ENCODE measurements at regions not wholly inside any gene's neighbourhood (a gene's known extent, or its start where the extent isn't known, plus 50 kb on each side); places are given as distances from the start of the nearest gene placed in this dataset.
A peak's percentile ranks its signal among the peaks of the same experiment; 100 is the strongest.

DNA sequence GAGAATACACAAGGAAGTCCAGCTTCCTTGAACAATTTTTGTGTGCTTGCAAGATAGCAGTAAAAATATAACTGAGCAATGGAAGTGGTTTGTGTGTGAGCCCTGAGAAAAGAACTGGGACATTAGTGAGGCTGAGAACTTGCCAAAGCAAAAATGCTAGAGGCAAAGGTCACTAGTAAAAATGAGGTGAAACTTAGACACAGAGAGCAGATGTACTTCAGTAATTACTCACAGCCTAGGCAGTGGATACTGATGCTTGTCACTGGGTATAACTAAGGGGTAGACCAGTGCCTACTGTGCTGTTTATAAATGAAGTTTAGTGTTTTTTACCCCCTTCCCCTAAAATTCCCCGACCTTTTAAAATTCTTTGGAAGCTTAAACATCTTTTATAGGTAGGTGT is 450.1 kb downstream of the LPIN1 start:
- Mint-ChIP-seq H3K9me3 (peaks cover 0 to 11% (median 9%) of the 10 kb centered on the region in 3 donors), H3K27me3 (no peaks in the 10 kb centered on the region), H3K4me3 (no peak overlapping the region), H3K4me1 (peaks cover 4 to 7% (median 6%) of the 10 kb centered on the region in 3 donors), H3K36me3 (peaks cover 2% of the 10 kb centered on the region), H3K27ac (no peak overlapping the region)

DNA sequence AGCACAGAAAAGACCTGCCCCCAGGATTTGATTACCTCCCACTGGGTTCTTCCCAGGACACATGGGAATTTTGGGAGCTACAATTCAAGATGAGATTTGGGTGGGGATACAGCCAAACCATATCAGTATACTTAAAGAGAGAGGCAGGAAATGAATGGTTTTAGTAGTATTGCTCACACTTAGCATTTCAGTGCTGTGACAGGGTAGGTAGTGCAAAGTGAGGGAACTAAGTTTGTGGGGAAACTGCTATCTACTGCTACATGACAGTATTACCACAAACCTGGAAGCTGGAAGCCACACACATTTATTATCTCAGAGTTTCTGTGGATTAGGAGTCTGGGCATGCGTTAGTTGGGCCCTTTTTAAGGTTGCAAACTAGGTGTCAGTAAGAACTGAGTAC is 450.7 kb downstream of the LPIN1 start:
- Mint-ChIP-seq H3K4me1 (peaks cover 4 to 7% (median 6%) of the 10 kb centered on the region in 3 donors), H3K4me3 (no peak overlapping the region), H3K27me3 (no peaks in the 10 kb centered on the region), H3K27ac (no peak overlapping the region), H3K9me3 (peaks cover 0 to 11% (median 9%) of the 10 kb centered on the region in 3 donors), H3K36me3 (peaks cover 2% of the 10 kb centered on the region)

DNA sequence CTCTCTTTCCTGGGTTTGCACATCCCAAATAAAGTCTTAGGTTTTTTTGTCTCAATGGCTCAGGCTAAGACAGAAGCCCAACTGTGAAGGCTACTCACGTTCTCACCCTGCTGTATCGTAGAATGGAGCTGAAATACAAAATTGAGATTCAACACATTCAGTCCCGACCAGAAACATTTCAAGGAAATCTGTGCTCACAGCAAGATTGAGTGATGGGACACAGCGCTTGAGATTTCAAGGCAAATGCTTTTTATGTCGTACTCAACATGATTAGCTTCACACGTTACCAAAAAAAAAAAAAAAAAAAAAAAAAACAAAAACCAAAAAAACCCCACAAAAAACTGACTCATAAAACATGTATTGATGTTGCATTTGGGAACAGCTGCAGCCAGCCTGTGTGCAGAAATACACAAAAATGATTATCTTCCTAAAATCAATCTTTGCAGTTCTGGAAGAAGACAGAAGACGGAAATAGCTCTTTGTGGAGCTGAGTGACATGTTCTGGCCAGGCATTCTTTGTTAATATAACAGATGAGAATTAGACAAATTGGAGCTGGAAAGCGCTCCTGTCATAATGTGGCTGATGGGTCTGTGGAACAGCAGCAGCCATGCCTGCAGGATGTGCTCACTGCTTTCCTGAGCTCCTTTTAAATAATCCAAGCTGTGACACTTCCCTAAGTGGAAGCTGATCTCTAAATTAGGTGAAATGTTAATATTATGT is 453.2 kb downstream of the LPIN1 start:
- Mint-ChIP-seq H3K27me3 (peaks cover 3% of the 10 kb centered on the region), H3K27ac (no peak overlapping the region), H3K9me3 (peaks cover 5 to 20% (median 6%) of the 10 kb centered on the region in 3 donors), H3K4me3 (no peak overlapping the region), H3K36me3 (no peaks in the 10 kb centered on the region), H3K4me1 (no peaks in the 10 kb centered on the region)

DNA sequence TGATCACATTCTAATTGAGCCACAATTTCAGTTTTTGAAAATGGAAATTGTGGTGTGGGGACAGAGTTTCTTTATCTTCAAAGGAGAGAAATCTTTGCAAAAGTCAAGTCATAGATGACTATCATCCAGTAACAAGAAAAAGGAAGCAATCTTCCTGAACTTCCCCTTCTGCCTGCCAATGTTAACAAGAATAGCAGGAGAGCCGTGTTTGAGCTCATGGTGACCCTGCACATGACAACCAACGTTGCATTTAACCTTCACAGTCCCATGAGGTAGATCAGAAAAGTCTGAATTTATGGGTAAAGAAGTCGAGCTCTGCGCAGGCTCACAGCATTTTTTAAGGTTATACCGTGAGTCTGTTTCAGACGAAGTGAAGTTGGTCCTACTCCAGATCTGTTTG is 454.9 kb downstream of the LPIN1 start:
- Mint-ChIP-seq H3K36me3 (no peaks in the 10 kb centered on the region), H3K4me1 (no peaks in the 10 kb centered on the region), H3K4me3 (no peak overlapping the region), H3K27ac (no peak overlapping the region), H3K9me3 (peaks cover 6 to 28% (median 10%) of the 10 kb centered on the region in 3 donors), H3K27me3 (peaks cover 3% of the 10 kb centered on the region)

DNA sequence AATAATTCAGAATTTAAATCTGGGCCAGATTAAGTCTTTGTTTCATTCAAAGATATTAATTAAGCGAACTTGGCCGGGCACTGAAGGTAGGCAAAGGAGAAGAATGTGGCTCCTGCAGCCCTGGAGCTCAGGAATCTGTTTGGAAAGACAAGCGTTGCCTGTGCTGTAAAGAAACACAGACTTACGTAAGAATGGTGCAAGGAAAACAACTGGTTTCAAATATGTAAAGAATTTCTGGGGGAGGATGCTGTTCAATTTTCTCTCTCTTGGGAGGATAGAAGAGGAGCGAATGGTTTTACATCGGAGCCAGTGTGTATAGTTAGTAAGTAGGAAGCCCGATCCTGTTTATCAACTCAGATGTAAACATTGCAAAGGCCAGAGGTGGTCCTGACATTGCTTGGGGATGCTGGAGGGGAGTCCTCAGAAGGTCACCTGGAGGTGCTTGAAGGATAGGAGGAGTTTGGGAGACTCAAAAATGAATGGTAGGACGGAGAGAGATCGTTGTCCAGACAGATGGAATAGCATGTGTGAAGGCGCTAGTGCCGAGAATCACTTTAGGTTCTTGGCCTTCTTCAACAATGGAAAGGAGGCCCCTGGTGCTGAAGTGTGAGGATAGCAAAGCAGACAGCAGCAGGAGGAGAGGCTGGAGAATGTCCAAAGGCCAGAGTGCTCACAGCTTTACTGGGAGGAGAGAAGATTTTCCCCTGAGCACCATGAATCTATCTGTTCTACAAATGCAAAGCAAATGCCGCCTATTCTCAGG is 456.1 kb downstream of the LPIN1 start:
- Mint-ChIP-seq H3K36me3 (no peaks in the 10 kb centered on the region), H3K4me1 (no peaks in the 10 kb centered on the region), H3K27me3 (peaks cover 3% of the 10 kb centered on the region), H3K4me3 (no peak overlapping the region), H3K27ac (no peak overlapping the region), H3K9me3 (peaks cover 3 to 21% (median 10%) of the 10 kb centered on the region in 3 donors)

DNA sequence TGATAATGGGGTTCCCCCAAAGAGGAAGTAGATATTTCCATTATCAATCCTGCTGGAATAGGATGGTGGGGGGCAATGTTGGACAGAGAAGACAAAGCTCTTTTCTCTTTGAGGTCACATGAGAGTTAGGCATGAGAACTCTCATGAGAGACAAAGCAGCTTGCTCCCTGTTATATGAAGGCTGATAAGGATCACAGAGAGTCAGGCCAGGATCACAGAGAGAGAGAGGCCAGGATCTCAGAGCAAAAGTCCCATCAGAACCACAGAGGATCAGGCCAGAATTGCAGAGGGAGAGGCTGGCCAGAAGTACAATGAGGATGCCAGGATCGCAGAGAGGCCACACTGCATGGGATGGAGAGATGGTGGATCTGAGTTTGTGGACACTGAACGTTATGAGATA is 457.1 kb downstream of the LPIN1 start:
- Mint-ChIP-seq H3K4me3 (peak overlapping the region in 2 of 4 donors; percentile 9 to 29), H3K36me3 (no peaks in the 10 kb centered on the region), H3K9me3 (peaks cover 3 to 21% (median 10%) of the 10 kb centered on the region in 3 donors), H3K27me3 (peaks cover 3% of the 10 kb centered on the region), H3K27ac (no peak overlapping the region), H3K4me1 (no peaks in the 10 kb centered on the region)

DNA sequence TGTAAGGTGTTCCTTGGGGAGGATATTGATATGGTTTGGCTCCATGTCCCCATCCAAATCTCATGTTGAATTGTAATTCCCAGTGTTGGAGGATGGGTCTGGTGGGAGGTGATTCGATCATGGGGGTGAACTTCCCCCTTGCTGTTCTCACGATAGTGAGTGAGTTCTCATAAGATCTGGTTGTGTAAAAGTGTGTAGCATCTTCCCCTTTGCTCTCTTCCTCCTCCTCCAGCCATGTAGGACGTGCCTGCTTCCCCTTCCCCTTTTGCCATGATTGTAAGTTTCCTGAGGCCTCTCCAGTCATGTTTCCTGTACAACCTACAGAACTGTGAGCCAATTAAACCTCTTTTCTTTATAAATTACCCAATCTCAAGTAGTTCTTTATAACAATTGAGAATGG is 458.7 kb downstream of the LPIN1 start:
- H3K9me3 Mint-ChIP-seq, result peaks cover 4 to 21% (median 10%) of the 10 kb centered on the region in 3 donors

DNA sequence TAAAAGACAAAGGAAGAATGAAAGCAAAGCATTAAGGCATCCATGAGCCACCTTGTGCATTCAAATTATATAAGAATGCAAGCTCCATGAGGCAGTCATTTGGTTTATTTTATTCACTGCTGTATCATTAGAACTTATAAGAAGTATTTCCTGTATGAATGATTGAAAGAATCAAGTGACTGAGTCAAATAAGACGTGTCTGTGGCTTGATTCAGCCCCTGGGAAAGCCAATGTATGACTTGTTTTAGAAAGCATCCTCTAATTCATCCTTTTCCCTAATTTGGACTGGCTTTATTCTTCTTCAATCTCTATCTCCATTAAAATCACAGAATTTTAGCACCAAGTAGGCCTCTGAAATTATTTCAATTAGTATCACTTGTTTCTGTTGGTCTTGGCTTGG is 461.1 kb downstream of the LPIN1 start:
- Mint-ChIP-seq H3K36me3 (no peaks in the 10 kb centered on the region), H3K4me1 (no peaks in the 10 kb centered on the region)

More for the DNA sequence above, 458.7 kb downstream of the LPIN1 start:
- H3K27me3 Mint-ChIP-seq, result peaks cover 5% of the 10 kb centered on the region
- no peak overlapping the region for H3K4me3 Mint-ChIP-seq
- H3K4me1 Mint-ChIP-seq, result no peaks in the 10 kb centered on the region
- no peak overlapping the region for H3K27ac Mint-ChIP-seq
- H3K36me3 Mint-ChIP-seq, result no peaks in the 10 kb centered on the region

DNA sequence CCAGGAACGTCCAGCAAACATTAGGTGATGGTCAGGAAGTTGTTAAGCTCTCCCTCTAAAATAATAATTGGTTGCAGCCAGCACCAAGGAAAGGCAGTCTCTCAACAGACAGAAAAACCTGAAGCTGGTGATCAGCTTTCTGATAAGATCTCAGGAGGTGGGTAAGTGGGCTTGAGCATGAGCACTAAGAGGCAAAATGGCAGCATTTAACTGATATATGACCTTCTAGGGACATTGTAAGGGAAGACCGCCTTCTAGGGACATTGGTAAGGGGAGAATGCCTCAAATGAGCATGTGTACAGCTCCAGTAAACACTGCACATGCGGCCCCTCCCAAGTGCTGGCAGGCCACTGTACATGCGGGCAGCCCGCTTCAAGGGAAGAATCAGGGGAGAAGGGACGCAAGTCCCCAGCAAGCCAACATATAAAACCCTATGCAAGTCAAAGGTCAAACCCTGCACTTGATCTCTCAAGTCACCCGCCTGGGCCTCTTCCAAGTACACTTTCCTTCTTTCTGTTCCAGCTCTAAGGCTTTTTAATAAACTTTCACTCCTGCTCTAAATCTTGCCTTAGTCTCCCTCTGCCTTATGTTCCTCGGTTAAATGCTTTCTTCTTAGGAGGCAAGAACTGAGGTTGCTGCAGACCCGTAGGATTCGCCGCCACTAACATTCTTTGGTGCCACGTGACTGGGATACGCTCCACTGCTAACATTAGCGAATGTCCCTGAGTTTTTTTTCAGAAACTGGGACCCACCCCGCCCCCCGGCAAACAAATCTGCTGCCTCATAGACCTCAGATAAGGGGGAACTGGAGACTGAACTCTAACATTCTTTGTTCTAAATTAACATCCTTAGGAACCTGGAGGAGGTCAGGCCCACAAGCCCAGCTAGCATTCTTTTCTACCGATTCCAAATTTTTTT is 463.8 kb downstream of the LPIN1 start:
- Mint-ChIP-seq H3K27ac (no peak overlapping the region), H3K27me3 (peaks cover 3% of the 10 kb centered on the region), H3K36me3 (no peaks in the 10 kb centered on the region)

More for the DNA sequence above, 461.1 kb downstream of the LPIN1 start:
- peaks cover 4 to 18% (median 10%) of the 10 kb centered on the region in 3 donors for H3K9me3 Mint-ChIP-seq
- H3K4me3 Mint-ChIP-seq, result no peak overlapping the region
- peak overlapping the region in 1 of 3 donors; percentile 14 for H3K27ac Mint-ChIP-seq
- H3K27me3 Mint-ChIP-seq, result peaks cover 5% of the 10 kb centered on the region

DNA sequence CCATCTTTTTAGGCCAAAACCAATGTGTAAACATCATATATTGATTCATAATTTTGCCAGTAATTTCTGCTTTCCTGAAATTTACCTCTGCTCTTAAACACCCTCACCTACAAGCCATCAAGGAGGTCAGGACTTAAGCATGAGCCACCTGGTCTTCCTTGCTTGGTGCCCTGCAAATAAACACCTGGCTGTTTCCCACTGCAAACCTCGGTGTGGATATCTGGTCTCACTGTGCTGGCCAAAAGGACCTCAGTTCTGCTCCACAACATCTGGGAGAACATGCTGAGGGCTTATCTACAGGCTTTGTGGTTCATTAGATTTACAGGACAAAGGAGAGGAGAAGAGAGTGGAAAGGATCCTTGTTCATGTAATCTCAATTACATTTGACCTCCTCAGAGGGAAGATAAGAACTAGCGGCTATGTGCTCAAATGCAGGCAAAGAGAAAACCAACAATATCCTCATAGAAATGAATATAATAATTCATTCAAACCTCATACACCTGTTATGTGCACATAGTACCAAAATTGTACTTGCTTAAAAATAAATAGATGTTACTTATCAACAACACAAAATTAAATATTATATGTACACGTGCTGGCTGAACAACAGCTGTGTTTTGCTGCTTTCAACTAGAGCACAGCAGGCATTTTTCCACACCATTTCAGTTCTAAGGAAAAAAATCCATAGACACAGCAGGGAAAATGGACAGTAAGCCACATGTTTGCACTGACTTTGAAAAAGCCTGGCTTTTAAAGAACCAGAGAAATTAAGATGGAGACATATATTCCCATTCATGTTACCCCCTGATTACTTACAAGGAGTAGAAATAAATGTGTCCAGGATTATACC is 465.1 kb downstream of the LPIN1 start:
- Mint-ChIP-seq H3K27ac (no peak overlapping the region), H3K27me3 (peaks cover 3% of the 10 kb centered on the region), H3K4me3 (no peak overlapping the region), H3K9me3 (peaks cover 0 to 1% (median 0%) of the 10 kb centered on the region in 3 donors), H3K4me1 (no peaks in the 10 kb centered on the region), H3K36me3 (peaks cover 1% of the 10 kb centered on the region)

More for the DNA sequence above, 463.8 kb downstream of the LPIN1 start:
- Mint-ChIP-seq H3K9me3 (peaks cover 1 to 2% (median 2%) of the 10 kb centered on the region in 3 donors), H3K4me3 (no peak overlapping the region), H3K4me1 (no peaks in the 10 kb centered on the region)

DNA sequence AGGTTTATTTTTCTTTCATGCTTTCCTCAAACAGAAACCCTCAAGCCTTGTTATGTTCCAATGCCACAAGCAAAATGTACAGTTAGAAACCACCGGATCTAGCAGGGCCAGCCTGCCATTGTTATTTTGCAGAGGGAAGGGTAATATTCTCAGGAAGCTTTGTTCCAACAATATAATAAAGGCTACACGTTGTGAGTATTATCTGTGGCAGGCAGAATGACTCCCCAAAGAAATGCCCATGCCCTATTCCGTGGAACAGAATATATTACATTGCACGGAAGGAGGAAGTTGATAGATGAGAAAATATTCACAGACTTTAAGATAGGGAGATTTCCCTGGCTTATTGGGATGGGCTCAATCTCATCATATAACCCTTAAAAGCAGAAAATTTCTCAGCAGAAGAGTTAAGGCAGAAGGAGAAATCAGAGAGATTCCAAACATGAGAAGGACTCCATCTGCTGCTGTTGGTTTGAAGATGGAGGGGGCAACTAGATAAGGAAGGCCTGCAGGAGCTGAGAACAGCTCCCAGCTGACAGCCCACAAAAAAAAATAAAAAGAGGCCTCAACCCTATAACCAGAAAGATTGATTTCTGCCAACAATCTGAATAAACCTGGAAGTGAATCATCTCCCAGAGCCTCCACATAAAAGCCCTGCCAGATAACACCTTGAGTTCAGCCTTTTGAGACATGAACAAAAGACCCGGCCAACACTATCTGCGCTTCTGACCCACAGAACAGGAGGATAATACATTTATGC is 466.6 kb downstream of the LPIN1 start:
- Mint-ChIP-seq H3K4me1 (no peaks in the 10 kb centered on the region), H3K9me3 (peaks cover 0 to 1% (median 0%) of the 10 kb centered on the region in 3 donors), H3K27me3 (peaks cover 3% of the 10 kb centered on the region), H3K27ac (no peak overlapping the region), H3K4me3 (no peak overlapping the region), H3K36me3 (peaks cover 1% of the 10 kb centered on the region)

DNA sequence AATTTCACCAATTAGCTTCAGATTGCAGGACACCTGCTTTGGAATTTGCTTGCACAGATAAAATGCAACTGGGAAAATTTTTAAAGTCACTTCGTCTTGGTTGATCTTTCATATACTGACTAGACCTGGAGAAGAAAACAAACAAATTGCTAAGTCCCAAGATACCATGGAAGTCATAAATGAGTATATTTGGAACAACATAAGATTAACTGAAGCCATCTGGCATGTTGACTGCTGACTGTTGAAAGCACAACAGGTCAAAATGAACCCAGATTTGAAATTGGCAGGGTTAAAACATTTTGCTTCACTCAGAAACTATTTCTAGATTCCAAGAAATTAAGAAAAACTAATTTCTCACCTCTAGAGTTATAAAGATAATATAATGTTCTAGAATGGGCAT is 470.7 kb downstream of the LPIN1 start:
- H3K36me3 Mint-ChIP-seq, result peaks cover 1% of the 10 kb centered on the region
- H3K27me3 Mint-ChIP-seq, result no peaks in the 10 kb centered on the region
- H3K4me1 Mint-ChIP-seq, result peaks cover 0 to 1% (median 0%) of the 10 kb centered on the region in 3 donors
- peaks cover 0 to 5% (median 0%) of the 10 kb centered on the region in 3 donors for H3K9me3 Mint-ChIP-seq
- no peak overlapping the region for H3K27ac Mint-ChIP-seq
- H3K4me3 Mint-ChIP-seq, result no peak overlapping the region

DNA sequence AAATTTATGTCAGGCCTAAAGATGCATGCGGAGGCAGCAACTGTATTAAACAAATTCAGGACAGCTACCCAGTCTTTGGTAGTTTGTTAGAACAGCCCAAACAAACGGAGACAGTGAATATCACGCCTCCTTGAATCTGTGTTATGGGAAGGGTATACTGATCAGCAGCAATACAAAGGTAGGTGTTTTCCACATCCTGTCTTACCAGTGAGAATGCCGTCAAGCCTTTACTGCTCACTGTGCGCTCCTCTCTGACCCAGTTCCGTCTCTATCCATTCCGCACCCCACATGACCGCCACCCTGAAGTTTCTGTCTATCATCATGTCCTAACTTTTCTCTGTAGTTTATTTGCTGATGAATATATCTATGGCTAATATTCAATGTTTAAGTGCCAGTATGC is 473.3 kb downstream of the LPIN1 start:
- H3K4me1 Mint-ChIP-seq, result peaks cover 0 to 1% (median 0%) of the 10 kb centered on the region in 3 donors
- H3K36me3 Mint-ChIP-seq, result peaks cover 1% of the 10 kb centered on the region
- no peaks in the 10 kb centered on the region for H3K27me3 Mint-ChIP-seq
- no peak overlapping the region for H3K27ac Mint-ChIP-seq
- H3K9me3 Mint-ChIP-seq, result peaks cover 3 to 21% (median 9%) of the 10 kb centered on the region in 3 donors
- no peak overlapping the region for H3K4me3 Mint-ChIP-seq

Measured in IgD-negative memory B cell (primary cell).